HepG2 (cell line): ENCODE measurements at regions not wholly inside any gene's neighbourhood (a gene's known extent, or its start where the extent isn't known, plus 50 kb on each side); places are given as distances from the start of the nearest gene placed in this dataset.

ENCODE experiments used
- ATAC-seq: fragments of 200-7000 bp; cut with Tn5 transposase; 3 replicates; pipeline ENCODE4 v1.9.1; 2020; ENCODE audit warnings: mild to moderate bottlenecking, moderate library complexity
- BruUV-seq: library from RNA; stranded (reverse); fragments of 400-500 nt; replicated peaks from 2 replicates; lab custom pipeline; 2021; lab: Mats Ljungman, UMichigan
- CTCF ChIA-PET: fragments of 300-600 bp; formaldehyde crosslinking; extraction: SDS; loops from one replicate; lab custom pipeline; 2021; ENCODE audit warnings: low total read pairs, inconsistent platforms, low intra/inter-chr PET ratio; lab: Yijun Ruan, JAX
- POLR2A ChIA-PET: fragments of 350-600 bp; sonication (Branson Sonifier 250); formaldehyde crosslinking; loops from one replicate; lab custom pipeline; 2020; ENCODE audit warnings: antibody characterized with exemption, inconsistent platforms; lab: Yijun Ruan, JAX
- DNase-seq: peaks from one replicate; pipeline ENCODE4 v3.0.0-alpha.2; 2015; ENCODE audit warnings: low spot score
- FAIRE-seq: peaks from 3 replicates; lab custom pipeline; 2011; peaks lifted over from hg19 to GRCh38; lab: Jason Lieb, UNC
- H2AFZ ChIP-seq: one replicate; pipeline ENCODE4 v1.6.1; 2011; ENCODE audit warnings: low read length, inconsistent platforms
- H3K27ac ChIP-seq: fragments of 300-600 bp; 3 replicates; pipeline ENCODE4 v1.8.0; 2011; ENCODE audit warnings: mixed run types, mild to moderate bottlenecking, mixed read lengths, low read length, inconsistent platforms; ENCODE audit not compliant: insufficient read depth; ENCODE audit errors: extremely low read length
- H3K27me3 ChIP-seq, 2 experiments: fragments of 200-600 bp in 1 of 2; 2 replicates in 1 of 2; 3 replicates in 1 of 2; pipeline versions ENCODE4 v1.6.0 to v1.8.0; 2011; ENCODE audit warnings: low read length in 2 of 2, mild to moderate bottlenecking in 2 of 2, moderate library complexity in 2 of 2, inconsistent platforms in 1 of 2; ENCODE audit not compliant: insufficient read depth in 2 of 2, control insufficient read depth in 1 of 2
- H3K36me3 ChIP-seq, 2 experiments: fragments of 200-600 bp in 1 of 2; replicated peaks in 1 of 2; 2 replicates in 1 of 2; 3 replicates in 1 of 2; pipeline versions ENCODE4 v1.5.1 to v1.8.0; 2011; ENCODE audit warnings: low read length in 2 of 2, inconsistent platforms in 1 of 2; ENCODE audit not compliant: insufficient read depth in 2 of 2, control insufficient read depth in 1 of 2
- H3K4me1 ChIP-seq: 2 replicates; pipeline ENCODE4 v1.5.1; 2012; ENCODE audit warnings: low read length, inconsistent platforms; ENCODE audit not compliant: insufficient read depth
- H3K4me2 ChIP-seq: 2 replicates; pipeline ENCODE4 v1.6.0; 2011; ENCODE audit warnings: low read depth, low read length, inconsistent platforms
- H3K4me3 ChIP-seq, 3 experiments: fragments of 200-600 bp in 1 of 3; sonication (generic), shearing (Covaris generic) in 1 of 3; replicated peaks in 1 of 3; 2 replicates each; pipeline ENCODE4 v1.5.1; 2011 to 2016; ENCODE audit warnings: low read length in 3 of 3, inconsistent platforms in 2 of 3, low read depth in 2 of 3, mild to moderate bottlenecking in 2 of 3, control low read depth in 1 of 3, mixed read lengths in 1 of 3; ENCODE audit not compliant: insufficient read depth in 1 of 3
- H3K79me2 ChIP-seq: one replicate; pipeline ENCODE4 v1.6.1; 2011; ENCODE audit warnings: low read length, inconsistent platforms; ENCODE audit not compliant: insufficient read depth
- H3K9ac ChIP-seq: 2 replicates; pipeline ENCODE4 v1.6.0; 2011; ENCODE audit warnings: mild to moderate bottlenecking, low read depth, low read length, inconsistent platforms; ENCODE audit not compliant: insufficient read depth
- H3K9me3 ChIP-seq: 2 replicates; pipeline ENCODE4 v1.5.1; 2012; ENCODE audit warnings: mild to moderate bottlenecking, low read length
- H4K20me1 ChIP-seq: 2 replicates; pipeline ENCODE4 v1.6.0; 2011; ENCODE audit warnings: inconsistent platforms, mild to moderate bottlenecking, low read length, moderate library complexity; ENCODE audit not compliant: insufficient read depth
- JARID2 ChIP-seq: sonication (generic); formaldehyde crosslinking; IDR thresholded peaks from 2 replicates; pipeline ENCODE4 v1.8.1; 2023; ENCODE audit warnings: missing genetic modification reagents, inconsistent platforms; ENCODE audit not compliant: insufficient replicate concordance
- PCBP2 ChIP-seq: fragments of 200-400 bp; formaldehyde crosslinking; optimal IDR thresholded peaks from 2 replicates; pipeline ENCODE3; 2018; ENCODE audit warnings: low read length, low read depth; ENCODE audit not compliant: poor library complexity, severe bottlenecking
- POLR2A ChIP-seq, 2 experiments: IDR thresholded peaks; 2 replicates each; pipeline ENCODE4 v1.6.1; 2011; ENCODE audit warnings: low read depth in 2 of 2, low read length in 2 of 2, mild to moderate bottlenecking in 1 of 2, moderate library complexity in 1 of 2; ENCODE audit not compliant: insufficient read depth in 1 of 2
- REL ChIP-seq: sonication (generic); formaldehyde crosslinking; conservative IDR thresholded peaks from 2 replicates; pipeline ENCODE4 v1.8.0; 2022; ENCODE audit warnings: mild to moderate bottlenecking, missing genetic modification reagents, moderate library complexity
- SP4 ChIP-seq: sonication (generic); formaldehyde crosslinking; IDR thresholded peaks from 2 replicates; pipeline ENCODE4 v1.8.1; 2023; ENCODE audit warnings: mild to moderate bottlenecking, missing genetic modification reagents
- TCF7L2 ChIP-seq: IDR thresholded peaks from 2 replicates; pipeline ENCODE4 v1.6.1; 2011; ENCODE audit warnings: mild to moderate bottlenecking, low read depth, low read length, moderate library complexity
- ZNF543 ChIP-seq: sonication (generic); formaldehyde crosslinking; IDR thresholded peaks from 2 replicates; pipeline ENCODE4 v1.4.0; 2020; ENCODE audit warnings: mild to moderate bottlenecking, missing genetic modification reagents
- ZNF614 ChIP-seq: IDR thresholded peaks from 2 replicates; pipeline ENCODE4 v1.6.1; 2018; ENCODE audit warnings: missing biosample characterization, missing genetic modification reagents, inconsistent platforms, borderline replicate concordance
- ZNF644 ChIP-seq: IDR thresholded peaks from 2 replicates; pipeline ENCODE4 v1.6.1; 2016; ENCODE audit warnings: low read depth
- ZNF792 ChIP-seq: IDR thresholded peaks from 2 replicates; pipeline ENCODE4 v1.6.1; 2016
- WGBS: methylation state at CpG from one replicate; pipeline ENCODE4 v1.1.6; 2017; ENCODE audit warnings: low lambda C conversion rate; 5-methylcytosine and 5-hydroxymethylcytosine counted together
- in situ Hi-C: cut with HindIII; loops from 2 replicates; pipeline ENCODE4 v1.10.0; 2017; ENCODE audit warnings: low pct_unique_long_range_greater_than_20kb; ENCODE audit not compliant: extremely low pct_ligation_motif_present
- intact Hi-C: fragments of 100-400 bp; cut with micrococcal nuclease; formaldehyde crosslinking; loops from one replicate; pipeline ENCODE4 v1.10.0; 2022; ENCODE audit not compliant: unreplicated experiment
- TF ChIP-seq, protein P1 (sequence below): IDR thresholded peaks from 2 replicates; pipeline ENCODE4 v1.6.1; 2016; ENCODE audit warnings: low read depth, control low read depth

DNA sequence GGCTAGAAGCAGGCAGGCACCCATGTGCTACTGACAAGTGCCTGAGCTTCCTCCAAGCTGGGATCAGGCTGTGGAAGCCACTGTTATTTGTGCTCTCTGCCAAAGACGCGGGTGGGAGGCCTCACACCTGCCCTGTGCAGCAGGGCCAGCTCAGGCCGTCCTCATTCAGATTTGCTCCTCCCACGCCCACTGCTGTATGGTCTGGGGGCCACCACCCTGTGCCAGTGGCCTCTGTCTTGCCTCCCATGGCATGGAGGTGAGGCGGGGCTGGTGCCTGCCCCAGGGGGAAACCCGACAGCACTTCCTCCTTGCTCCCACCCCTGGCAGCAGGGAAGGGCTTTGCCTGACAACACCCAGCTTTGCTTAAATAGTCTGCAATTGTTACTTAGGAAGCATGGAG, 356.5 kb upstream of the CDH8 start:
- 18% methylated on average over 4 of the region's 6 CpGs for WGBS
- H3K4me1 ChIP-seq, result no peaks in the 10 kb centered on the region
- CTCF ChIA-PET, result no interaction called here
- no peaks in the 10 kb centered on the region for H3K27me3 ChIP-seq
- intact Hi-C loops (no loop called here), in situ Hi-C loops (no loop called here)
- H3K27ac ChIP-seq, result no peak overlapping the region
- no peak overlapping the region for H3K4me3 ChIP-seq
- POLR2A ChIA-PET, result no interaction called here
- H4K20me1 ChIP-seq, result no peaks in the 10 kb centered on the region
- H2AFZ ChIP-seq, result no peak overlapping the region
- no TSS peak for BruUV-seq
- no peak for FAIRE-seq
- H3K9me3 ChIP-seq, result peaks cover 76% of the 10 kb centered on the region
- no peak overlapping the region for H3K4me2 ChIP-seq
- H3K9ac ChIP-seq, result no peak overlapping the region
- TF ChIP-seq JARID2 (CRISPR knock-in tag) (no peak), PCBP2 (no peak), ZNF543 (no peak), ZNF792 (CRISPR knock-in tag) (no peak), ZNF614 (CRISPR knock-in tag) (no peak), POLR2A (IDR thresholded peaks at IDR 0.05; ENCODE audit: insufficient read depth in 1 of 2, low read depth in 2 of 2, low read length in 2 of 2) (no peak), REL (CRISPR knock-in tag) (no peak), ZNF644 (CRISPR knock-in tag) (no peak), TCF7L2 (no peak), SP4 (CRISPR knock-in tag) (no peak)
- TF ChIP-seq, protein P1, sequence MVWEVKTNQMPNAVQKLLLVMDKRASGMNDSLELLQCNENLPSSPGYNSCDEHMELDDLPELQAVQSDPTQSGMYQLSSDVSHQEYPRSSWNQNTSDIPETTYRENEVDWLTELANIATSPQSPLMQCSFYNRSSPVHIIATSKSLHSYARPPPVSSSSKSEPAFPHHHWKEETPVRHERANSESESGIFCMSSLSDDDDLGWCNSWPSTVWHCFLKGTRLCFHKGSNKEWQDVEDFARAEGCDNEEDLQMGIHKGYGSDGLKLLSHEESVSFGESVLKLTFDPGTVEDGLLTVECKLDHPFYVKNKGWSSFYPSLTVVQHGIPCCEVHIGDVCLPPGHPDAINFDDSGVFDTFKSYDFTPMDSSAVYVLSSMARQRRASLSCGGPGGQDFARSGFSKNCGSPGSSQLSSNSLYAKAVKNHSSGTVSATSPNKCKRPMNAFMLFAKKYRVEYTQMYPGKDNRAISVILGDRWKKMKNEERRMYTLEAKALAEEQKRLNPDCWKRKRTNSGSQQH, result no peak
- no peak for DNase-seq
- H3K79me2 ChIP-seq, result no peaks in the 10 kb centered on the region
- no peak for ATAC-seq
- H3K36me3 ChIP-seq, result no peaks in the 10 kb centered on the region
